OCI-LY3 (cell line): ENCODE measurements at regions not wholly inside any gene's neighbourhood (a gene's known extent, or its start where the extent isn't known, plus 50 kb on each side); places are given as distances from the start of the nearest gene placed in this dataset.

ENCODE experiments used
- EZH2phosphoT487 ChIP-seq: fragments of 200-600 bp; shearing (Covaris generic); IDR thresholded peaks from 2 replicates; pipeline ENCODE4 v1.6.1; 2018; ENCODE audit warnings: antibody characterized with exemption, mixed run types, low read depth
- TF ChIP-seq, protein P1 (sequence below): fragments of 200-600, 300-600 bp; sonication (generic); IDR thresholded peaks from 2 replicates; pipeline ENCODE4 v1.5.1; 2014; ENCODE audit warnings: antibody characterized with exemption, low read length, low read depth

GRCh38 chr6:146892613-146893401, 294.0 kb downstream of the ADGB start:
- TF ChIP-seq, protein P1, sequence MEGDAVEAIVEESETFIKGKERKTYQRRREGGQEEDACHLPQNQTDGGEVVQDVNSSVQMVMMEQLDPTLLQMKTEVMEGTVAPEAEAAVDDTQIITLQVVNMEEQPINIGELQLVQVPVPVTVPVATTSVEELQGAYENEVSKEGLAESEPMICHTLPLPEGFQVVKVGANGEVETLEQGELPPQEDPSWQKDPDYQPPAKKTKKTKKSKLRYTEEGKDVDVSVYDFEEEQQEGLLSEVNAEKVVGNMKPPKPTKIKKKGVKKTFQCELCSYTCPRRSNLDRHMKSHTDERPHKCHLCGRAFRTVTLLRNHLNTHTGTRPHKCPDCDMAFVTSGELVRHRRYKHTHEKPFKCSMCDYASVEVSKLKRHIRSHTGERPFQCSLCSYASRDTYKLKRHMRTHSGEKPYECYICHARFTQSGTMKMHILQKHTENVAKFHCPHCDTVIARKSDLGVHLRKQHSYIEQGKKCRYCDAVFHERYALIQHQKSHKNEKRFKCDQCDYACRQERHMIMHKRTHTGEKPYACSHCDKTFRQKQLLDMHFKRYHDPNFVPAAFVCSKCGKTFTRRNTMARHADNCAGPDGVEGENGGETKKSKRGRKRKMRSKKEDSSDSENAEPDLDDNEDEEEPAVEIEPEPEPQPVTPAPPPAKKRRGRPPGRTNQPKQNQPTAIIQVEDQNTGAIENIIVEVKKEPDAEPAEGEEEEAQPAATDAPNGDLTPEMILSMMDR = no peak
- no peak for TF ChIP-seq EZH2phosphoT487
